ENCODE measurements at regions not wholly inside any gene's neighbourhood (a gene's known extent, or its start where the extent isn't known, plus 50 kb on each side); places are given as distances from the start of the nearest gene placed in this dataset.

DNA sequence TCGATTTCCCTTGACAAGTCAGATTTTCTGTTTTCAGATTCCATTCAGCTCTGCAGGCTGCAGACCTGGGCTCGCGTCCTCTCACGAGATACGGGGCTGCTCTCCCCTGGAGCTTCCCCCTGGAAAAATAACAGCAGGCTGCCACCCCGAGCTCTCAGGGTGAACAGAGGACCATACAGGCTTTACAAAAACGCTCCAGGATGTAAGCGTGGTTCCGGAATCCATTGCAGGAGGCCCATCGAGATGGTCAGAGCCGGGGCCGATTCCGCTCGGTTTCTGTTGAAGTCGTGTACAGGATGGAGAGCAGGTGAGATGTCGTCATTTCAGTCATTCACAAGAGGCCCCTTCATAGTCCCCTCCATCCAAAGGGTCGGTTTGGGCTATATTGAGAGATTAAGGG is 297.7 kb upstream of the IRX4 start:
- no peak for DNase-seq

DNA sequence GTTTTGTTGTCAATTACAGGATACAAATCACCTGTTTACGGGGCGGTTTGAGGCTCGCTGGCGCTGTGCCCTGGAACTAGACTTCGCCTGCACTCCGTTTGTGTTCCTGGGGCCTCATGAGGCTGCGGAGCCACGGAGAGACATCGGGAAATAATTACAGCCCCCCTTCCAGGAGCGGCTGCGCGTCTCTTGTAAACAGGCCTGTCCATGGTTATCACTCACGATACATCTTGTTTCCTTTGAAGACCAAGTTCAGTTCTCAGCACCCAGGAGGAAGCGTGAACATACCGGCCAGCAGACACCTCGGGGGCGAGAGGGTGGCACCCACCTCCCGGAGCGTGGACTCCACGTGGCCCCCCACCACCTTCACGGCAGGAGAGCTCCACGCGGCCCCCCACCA is 297.1 kb upstream of the IRX4 start:
- no peak for DNase-seq

DNA sequence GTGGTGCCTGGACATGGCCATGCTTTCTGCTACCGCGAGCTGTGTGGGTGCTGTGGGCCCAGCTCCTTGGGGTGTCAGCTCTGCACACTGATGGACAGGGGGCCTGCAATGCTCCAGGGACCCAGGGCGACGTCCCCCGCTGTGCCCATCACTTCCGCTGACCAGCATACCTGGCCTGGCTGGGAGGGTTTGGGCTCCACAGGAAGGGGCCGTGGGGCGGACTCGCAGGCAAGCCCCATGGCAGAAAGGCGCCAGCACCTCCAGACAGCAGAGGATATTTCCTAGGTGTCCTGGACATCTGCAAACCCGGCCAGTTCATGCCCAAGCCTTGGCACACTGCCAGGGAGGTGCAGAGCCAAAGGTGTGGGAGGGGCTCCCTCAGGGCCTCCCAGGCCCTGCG is 295.8 kb upstream of the IRX4 start:
- no peak for DNase-seq

DNA sequence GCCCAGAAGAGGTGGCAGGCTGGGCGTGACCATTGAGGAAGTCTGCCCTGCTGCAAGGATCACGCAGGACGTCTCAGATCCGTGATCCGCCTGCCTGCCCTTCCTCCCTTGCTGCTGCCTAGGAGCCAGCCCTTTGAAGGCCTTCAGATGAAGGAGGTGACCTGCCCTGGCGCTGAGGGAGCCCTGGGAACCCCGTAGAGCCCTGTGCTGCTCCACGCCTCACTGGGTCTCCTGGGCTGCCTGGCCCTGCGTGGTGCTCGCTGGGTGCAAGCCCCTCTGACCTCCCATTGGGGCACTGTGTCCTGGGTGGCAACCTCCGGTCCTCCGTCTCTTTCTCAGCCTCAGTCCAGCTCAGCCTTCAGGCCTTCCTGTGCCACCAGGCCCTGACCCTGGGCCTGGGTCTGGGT is 295.3 kb upstream of the IRX4 start:
- no peak for DNase-seq

DNA sequence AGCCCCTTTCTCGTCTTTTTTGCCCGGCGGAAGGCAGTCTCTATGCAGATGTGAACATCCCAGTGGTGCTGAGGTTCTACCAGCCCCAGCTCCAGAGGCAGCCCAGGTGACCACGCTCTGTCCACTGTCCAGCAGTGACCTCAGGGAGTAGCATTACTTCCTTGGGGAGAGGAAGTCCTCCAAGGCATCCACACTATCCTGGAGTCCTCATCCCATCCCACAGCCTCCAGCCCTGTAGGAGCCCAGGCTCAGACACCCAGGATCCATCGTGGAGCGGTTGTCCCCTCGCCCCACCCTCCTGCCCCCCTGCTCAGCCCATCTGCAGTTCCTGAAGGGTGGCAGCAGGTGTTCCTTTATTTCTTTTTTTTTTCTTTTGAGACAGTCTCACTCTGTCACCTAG is 294.5 kb upstream of the IRX4 start:
- no peak for DNase-seq

DNA sequence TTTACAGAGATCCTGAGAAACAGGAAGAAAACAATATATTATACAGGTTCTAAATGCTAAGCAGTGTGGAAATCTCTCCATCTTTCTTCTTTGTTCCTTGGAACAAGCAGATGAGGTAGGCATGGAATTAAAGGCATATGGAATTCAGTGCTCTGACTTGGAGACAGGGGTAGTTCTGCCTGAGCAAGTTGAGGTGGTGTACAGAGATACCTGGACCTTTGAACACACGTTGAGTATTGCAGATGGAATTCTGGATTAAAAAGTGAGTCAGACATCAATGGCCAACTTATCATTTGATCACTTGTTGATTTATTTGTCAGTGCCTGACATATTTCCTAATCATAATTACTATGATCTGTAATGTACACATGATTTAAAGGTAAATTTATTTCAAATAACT is 293.9 kb upstream of the IRX4 start:
- no peak for DNase-seq

DNA sequence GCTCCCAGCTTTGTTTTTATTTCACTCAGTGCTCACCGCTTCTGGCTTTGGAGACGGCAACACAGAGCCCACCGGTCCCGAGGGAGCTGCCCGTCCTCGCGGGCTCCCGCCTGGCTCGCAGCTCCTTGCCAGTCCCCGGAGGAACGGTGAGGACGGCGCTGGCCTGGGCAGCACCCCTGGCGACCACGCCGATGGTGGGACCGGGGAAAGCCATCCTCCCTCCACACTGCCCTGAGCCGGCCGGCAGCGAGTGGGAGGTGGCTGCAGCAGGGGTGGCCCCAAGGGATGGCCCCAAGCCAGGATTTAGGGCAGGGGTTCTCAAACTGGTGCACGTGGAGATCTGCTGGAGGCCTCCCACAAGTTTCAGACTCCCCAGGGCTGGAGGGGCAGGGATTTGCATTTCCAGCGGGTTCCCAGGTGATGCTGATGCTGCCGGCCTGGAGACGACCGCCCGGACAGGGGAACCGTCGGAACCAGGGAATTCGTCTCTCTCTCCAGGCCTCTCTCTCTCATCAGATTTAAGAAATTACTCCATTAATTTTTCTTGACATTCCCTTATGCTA is 293.2 kb upstream of the IRX4 start:
- DNase-seq: no peak

DNA sequence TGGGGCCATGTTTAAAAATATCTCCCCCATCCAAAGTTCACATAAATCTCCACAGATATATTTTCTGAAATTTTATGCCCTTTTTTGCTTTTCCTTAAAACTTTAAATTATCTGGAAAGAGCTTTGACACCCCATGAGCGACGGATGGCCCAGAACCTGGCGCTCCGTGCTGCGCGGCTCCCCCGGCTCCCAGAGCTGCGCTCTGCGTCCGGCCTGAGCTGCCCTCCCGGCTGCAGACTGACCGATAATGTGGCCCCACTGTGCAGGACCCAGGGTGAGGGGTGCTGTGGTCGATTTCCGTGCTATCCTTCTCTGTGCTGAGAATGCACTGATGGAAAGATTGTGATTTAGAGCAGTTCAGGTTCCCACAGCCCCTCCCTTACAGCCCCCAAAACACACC is 292.3 kb upstream of the IRX4 start:
- no peak for DNase-seq

DNA sequence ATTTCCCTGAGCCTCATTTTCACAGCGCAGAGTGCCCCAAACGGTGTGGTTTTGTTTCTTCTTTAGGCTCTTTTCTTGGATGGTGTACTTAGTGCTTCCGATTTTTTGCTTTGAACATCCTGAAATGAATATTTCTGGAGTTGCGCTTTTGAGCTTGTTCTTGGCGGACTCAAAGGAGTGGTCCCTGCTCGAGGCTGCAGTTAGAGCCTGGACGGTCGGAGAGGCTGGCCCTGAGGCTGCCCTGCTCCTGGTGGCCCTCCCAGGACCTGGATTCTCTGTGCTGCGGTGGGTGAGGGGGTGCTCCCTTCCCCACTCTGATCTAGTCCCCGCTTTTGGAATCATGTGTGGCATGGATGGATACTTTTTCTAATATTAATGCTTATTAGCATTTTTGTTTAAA is 291.8 kb upstream of the IRX4 start:
- DNase-seq: no peak

DNA sequence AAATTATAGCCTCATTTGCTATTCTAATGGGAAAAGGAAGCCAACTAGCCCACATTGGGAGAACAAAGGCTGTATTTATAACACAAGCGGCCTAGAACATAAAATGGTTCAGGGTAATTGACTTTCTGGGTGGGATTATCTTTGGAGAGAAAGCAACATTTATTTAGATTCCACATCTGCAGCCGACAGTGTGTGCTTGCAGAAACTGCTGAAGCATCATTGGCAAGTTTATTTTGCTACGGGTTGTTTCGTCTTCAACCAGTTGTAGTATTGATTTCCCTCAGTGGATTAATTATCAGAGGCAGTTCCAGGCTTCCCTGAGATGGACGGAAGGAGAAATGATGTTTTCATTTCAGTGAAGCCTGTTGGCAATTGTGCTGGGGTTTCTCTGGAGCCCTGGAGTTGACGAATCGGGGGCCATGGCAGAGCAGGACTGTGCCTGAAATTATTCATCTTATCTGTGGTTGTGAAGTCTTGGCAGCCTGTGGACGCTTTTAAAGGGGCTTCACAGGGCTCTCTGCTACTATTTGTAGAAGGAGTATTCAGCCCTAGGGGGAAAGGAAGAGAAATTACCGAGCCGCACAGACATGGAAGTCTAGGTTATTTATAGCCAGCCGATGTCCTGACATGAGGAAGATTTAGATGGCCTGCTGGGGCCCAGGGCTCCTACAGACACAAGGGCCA is 290.6 kb upstream of the IRX4 start:
- DNase-seq: no peak

DNA sequence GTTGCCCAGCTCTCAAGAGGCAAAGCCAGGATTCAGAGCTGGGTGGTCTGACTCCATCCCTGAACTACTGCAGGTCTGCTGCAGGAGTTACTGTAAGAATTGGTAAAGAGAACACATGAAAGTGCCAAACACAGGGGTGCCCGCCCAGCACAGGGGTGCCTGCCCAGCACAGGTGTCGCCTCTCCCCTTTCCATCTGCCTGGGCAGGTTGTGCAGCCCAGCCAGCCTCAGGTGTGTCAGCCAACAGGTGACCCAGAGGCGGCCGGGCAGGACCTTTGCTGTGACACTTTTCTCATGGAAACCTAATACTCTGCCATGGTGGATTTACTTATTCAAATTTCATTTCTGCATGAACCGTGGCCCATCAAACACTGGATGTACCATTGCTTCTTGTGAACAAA is 289.7 kb upstream of the IRX4 start:
- DNase-seq: no peak

DNA sequence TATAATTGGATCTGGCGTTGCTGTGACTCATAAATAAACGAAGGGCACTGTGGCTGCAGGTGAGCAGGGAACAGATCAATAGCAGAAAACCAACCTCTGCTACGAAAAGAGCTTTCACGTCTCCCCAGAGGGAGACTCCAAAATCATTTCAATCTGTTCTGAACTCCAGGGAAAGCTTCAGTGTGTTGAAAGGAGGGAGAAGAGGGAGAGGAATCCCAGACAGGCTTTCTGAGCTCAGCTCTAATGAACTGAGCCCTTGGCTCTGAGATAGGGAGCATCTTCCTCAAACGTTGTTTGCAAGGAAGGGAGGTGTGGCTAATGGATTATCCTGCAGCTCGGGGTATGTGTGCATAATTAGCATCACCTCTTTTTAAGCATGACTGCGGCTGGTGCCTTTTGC is 288.0 kb upstream of the IRX4 start:
- DNase-seq: no peak

DNA sequence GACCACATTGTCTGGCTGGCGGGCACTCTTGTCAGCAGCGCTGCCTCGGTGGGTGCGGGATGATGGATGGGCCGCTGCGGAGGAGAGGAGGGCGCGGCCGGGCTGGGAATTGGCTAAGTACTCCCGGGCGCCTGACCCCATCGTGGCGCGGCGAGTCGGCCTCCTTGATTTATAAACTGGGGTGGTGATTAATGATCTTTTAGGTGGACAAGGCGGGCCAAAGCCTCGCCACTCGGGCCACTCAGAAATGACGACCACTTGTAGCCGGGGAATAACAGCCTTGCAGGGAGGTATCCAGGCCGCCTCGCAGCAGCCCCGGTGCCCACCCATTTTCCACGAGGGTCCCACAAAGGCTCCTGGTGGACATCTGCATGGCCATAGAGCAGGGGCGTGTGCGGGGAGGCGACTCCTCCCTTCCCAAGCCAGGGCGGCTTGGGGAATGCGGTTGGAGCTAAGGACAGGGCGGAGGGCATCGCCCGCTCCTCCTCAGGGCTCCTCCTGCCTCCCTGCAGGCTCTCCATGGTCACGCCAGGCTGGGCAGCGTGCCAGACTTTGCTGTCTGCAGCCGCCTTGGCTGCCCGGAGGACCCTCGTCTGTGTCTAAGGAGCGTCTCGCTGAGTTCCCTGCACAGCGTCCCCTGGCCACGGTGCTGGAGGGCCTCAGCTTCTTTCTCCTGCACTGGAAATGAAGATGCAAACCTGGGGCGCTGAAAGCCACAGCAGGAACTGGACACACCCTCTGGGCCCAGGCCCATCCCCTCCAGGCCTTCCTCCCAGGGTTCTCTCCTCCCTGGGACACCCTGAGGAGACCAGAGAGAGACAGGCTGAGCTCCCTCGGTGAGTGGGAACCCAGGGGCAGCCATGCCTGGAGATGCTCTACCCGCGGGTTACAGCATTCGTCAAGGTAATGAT is 287.4 kb upstream of the IRX4 start:
- no peak for DNase-seq

DNA sequence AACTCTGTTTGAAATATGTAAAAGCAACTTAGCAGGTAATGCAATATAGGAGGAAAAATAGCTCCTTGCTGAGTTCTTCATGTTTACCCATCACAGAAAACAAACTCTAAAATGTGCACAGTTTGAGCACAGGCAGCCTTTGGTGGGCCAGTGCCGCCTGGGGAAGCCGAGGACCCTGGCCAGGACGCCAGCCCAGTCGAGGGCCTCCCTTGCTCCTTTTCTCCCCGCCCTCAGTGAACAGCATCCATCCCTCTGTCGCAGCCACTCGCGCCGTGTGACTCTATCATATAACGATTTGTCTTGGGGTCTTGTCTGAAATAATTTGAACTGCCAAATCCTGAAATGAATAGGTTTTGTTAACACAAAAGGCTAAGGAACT is 286.7 kb upstream of the IRX4 start:
- DNase-seq: no peak

DNA sequence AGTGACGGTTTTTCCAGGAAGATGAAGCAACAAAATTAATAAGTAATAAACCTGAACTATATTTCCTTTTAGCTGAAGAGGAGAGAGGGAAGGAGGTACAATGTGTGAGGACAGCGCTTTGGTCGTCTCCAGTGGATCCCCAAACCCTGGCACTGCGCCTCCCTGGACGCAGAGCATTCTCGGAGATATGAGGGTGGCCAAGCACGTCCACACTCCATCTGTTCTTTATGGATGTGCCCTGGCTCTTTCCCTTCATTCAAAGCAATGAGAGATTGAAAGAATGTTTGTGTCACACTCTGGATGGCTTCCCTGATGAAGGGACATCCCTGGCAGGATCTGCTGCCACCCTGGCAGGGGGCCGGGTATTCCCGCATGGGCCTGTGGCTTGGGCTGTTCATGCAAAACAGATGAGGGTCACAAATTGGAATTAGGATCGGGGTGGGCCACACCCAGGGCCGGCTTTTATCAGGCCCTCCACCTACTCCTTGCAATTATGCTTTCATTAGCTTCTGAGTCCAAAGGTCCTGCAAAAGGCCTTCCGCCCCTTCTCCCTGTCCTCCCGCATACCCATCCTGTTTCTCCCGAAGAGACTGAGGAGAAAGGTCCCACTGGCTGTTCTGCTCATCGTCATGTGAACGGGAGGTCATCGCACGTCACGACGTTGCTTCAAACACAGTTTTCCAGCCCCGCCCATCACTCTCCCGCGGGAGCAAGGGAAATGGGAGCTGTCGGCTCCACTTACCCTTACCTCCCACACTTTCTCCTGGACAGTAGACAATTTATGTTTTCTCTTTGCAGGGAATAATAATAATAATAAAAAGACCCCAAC is 286.1 kb upstream of the IRX4 start:
- no peak for DNase-seq

DNA sequence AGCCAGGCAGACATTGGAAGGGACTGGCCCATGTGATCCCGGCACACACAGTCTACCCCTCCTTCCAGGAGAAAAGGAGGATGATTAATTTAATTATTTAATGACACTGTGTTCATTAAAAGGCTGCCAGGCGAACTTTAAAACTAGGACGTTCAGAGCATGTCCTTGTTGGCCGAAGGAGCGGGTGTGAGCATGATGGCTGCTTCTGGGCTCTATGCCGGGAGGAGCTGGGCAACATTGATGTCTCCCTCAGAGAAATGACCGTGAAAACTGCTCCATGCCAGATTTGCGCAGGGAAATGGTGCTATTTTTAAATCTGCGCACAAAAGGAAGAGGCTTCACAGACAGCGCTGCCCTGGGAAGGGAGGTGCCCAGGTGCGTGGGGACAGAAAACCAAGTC is 284.9 kb upstream of the IRX4 start:
- DNase-seq: no peak

DNA sequence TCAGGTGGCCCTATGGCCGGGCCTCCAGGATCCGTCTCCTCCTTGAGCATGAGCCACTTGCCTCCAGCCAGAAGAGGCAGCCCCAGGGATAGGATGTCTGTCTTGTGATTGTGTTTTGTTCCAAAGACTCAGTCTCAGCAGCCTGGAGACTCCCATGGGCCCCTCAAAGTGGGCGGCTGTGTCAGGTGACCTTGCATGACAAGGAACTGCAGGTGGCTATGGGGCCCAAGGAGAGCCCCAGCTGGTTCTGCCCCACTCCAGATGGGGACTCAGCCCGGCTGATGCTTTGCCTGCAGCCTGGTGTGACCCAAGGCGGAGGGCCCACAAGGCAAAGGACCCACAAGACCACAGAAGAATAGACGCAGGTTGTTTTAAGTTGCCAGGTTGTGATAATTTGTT is 284.3 kb upstream of the IRX4 start:
- no peak for DNase-seq

DNA sequence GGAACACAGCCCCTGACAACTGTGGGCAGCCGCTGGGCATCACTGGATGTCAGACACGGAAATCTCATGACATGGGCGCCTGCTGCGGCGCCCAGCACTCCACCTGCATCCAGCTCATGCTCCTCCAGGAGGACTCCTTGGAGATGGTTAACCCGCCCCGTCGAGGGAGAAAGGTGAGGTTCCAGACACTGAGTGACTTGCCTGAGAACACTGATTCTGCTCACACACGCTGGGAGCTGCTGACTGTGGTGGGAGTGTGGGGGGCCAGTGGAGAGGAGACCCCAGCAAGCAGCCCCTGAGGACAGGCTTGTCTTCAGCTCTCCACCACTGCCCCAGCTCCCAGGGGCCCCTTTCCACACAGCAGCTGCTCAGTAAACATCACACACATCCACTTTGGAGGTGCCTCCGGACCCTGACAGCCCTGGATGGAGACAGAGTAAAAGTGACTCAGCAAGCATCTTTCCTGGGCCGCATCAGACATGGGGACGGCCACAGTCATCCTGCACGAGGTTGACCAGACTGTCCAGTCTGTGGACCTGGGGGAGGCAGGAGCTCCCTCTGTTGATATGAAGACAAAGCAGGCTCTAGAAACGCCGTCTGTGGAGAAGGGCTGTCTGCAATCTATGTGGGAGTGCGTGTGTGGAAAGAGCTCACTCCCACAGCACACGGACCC is 283.7 kb upstream of the IRX4 start:
- no peak for DNase-seq

DNA sequence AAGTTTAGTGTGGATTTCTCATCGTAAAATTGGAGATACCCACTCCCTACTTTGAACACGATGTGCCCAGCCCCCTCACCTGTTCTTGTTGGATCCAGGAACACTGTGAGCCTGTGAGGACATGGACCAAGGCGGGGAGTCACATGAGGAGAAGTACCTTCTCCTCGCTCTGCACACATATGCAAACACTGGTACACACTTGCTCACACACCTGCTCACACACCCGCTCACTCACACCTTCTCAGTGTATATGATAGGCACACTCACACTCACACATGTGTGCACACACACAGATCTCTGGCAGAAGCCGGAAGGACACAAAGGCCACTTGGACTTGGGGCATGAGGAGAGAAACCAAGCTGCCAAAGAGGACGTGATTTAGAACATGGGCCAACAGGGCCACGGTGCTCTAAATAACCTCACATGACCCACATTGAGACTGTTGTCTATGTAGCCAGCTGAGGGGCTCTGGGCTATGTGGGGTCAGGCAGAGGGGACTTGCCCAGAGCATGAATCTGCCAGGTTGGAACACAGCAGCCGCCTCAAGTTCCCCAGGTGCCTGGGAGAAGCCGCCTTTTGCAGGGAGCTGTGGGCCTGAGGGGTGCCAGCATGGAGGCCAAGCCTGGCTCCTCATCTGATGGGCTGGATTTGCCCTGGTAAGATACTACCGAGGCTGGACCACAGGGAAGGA is 283.0 kb upstream of the IRX4 start:
- DNase-seq: no peak

DNA sequence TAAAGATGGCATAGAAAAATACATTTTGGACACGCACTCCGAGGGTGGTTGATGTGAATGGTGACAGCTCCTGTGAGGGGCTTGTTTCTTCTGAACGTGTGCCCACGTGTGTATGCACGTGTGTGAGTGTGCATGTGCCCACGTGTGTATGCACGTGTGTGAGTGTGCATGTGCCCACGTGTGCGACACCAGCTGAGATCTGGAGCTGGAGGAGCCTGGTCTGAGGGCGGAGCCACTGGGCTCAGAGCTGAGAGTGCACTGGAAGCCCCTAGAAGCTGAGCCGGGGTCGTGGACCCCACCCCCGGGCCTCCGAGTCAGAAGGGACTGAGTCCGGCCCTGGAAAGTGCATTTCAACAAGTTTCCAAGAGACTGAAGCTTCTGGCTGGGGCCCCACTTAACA is 282.5 kb upstream of the IRX4 start:
- no peak for DNase-seq

DNA sequence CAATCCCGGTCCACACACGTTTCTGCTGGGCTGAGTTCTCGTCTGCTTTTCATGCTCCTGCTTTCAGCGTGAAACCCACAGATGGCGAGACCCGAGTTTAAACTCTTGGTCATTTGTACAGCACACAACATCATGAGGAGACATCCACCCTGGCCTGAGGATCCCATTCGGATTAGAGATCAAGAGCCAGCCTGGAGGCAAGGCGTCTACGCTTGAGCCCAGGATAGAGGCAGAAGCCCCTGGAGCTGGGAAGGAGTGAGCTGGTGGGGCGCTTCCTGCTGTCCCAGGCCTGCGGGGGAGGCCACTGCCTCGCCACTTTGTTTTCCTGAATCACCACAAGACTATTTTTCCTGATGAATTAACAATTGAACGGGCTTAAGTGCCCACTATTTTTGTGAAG is 281.9 kb upstream of the IRX4 start:
- no peak for DNase-seq

DNA sequence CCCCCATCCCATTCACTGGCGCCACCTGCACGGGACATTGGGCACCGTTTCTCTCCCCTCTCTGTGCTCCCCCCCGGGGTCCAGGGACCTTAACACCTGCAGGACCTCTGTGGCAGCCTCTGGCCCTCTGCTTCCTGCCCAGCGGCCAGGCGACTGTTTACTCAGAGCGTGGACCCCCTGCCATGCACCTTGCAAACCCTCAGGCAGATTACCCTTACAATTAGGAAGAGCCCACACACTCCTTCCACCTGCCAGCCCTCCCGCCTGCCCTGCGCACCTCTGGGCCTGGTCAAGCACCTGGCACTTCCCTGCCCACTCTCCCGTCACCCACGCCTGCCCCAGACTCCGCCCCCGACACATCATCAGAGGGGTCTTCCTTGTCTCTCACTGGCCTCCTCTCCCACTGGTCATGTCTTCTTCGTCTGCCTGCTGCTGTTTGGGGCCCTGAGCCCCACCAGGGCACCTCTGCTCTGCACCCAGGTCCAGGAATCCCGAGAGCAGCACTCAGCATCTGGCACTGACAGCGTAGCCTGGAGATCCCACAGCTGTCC is 281.3 kb upstream of the IRX4 start:
- no peak for DNase-seq
